ENCODE measurements at regions not wholly inside any gene's neighbourhood (a gene's known extent, or its start where the extent isn't known, plus 50 kb on each side); places are given as distances from the start of the nearest gene placed in this dataset.

DNA sequence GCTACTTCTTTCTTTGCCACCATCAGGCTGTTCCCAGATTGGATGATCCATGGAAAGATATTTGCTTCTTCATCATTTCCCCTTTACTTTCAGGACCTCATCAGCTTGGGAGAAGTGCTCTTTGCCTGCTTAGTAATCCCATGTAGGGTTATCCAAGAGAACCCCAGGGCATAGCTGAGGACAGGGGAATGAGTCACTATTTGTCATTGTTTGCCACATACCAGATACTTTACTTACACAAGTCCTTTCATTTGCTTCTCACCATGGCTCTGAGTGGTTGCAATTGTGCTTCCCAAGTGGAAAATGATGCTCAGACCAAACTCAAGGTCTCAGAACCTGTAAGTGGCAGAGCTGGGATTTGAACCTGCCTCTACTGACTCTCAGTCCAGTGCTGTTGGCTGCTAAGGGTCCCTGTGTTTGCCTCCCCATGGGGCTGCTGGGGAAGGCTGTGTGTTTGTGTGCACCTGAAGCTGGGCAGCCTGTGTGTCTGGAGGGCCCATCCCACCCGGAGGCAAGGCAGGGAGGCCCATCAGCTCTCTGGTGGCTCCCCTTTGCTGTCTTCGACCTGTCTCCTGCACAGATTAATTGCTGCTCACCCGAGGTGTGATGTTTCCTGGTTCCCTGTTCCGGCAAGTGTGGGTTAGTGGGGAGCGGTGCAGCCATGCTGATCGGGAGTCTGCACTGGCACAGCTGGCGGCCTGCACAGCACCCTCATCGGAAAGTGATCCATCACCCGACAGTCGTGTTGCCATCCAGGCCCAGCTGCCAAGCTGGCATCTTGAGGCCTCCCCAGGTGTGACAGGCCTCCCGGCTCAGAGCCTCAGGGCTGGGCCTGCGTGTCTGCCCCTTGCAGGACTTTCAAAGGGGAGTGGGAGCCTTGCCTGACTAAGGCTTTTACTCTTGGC is 228.8 kb downstream of the DHX35 start:
- Histone ChIP-seq H3K4me1 (ENCODE audit: low read depth) (no peaks in the 10 kb centered on the region), H3K36me3 (ENCODE audit: low read depth) (no peaks in the 10 kb centered on the region), H3K4me3 (no peak overlapping the region), H3K9me3 (no peaks in the 10 kb centered on the region)
- DNase-seq (no peak), ATAC-seq (no peak)
- TF ChIP-seq, protein P1, sequence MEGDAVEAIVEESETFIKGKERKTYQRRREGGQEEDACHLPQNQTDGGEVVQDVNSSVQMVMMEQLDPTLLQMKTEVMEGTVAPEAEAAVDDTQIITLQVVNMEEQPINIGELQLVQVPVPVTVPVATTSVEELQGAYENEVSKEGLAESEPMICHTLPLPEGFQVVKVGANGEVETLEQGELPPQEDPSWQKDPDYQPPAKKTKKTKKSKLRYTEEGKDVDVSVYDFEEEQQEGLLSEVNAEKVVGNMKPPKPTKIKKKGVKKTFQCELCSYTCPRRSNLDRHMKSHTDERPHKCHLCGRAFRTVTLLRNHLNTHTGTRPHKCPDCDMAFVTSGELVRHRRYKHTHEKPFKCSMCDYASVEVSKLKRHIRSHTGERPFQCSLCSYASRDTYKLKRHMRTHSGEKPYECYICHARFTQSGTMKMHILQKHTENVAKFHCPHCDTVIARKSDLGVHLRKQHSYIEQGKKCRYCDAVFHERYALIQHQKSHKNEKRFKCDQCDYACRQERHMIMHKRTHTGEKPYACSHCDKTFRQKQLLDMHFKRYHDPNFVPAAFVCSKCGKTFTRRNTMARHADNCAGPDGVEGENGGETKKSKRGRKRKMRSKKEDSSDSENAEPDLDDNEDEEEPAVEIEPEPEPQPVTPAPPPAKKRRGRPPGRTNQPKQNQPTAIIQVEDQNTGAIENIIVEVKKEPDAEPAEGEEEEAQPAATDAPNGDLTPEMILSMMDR (IDR thresholded peaks at IDR 0.05): no peak
- intact Hi-C loops (cut with DNase I, micrococcal nuclease): no loop called here

DNA sequence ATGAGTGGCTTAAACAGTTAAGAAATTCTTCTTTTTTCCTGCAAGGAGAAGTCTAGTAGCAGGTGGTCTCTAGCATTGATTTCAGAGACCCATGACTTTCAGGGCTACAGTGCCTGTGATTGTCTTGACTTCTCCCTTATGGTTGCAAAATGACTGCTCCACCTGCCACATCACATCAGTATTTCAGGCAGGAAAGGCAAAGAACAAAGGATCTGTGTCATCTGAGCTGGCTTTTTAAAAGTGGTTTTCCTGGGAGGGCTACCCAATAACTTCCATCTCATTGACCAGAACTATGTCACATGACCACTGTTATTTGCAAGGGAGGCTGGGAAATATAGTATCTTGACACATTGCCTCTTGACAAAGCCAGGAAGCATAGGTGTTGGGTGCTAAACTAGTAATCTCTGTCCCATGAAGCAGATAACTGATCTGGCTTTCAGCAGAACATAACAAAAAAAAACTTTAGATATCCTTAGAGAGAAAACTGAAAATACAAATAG is 226.2 kb downstream of the DHX35 start:
- intact Hi-C loops (cut with DNase I, micrococcal nuclease): no loop called here
- Histone ChIP-seq H3K36me3 (ENCODE audit: low read depth) (no peaks in the 10 kb centered on the region), H3K4me1 (ENCODE audit: low read depth) (no peaks in the 10 kb centered on the region), H3K9me3 (peaks cover 11% of the 10 kb centered on the region), H3K4me3 (no peak overlapping the region)
- DNase-seq (no peak), ATAC-seq (no peak)
- TF ChIP-seq, protein P1 (IDR thresholded peaks at IDR 0.05): no peak

DNA sequence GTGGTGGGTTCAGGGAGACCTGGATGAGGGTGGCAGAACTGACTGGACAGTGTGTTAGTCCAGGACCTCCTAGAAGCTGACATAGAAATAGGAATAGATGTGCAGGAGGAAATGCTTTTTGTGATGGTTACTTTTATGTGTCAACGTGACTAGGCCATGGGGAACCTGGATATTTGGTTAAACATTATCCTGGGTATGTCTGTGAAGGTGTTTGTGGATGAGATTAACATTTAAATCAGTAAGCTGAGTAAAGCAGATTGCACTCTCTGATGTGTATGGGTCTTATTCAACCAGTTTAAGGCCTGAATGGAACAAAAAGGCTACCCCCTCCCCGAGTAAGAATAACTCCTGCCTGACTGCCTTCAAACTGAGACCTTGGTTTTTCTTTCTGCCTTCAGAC is 219.3 kb downstream of the DHX35 start:
- ATAC-seq (no peak), DNase-seq (no peak)

DNA sequence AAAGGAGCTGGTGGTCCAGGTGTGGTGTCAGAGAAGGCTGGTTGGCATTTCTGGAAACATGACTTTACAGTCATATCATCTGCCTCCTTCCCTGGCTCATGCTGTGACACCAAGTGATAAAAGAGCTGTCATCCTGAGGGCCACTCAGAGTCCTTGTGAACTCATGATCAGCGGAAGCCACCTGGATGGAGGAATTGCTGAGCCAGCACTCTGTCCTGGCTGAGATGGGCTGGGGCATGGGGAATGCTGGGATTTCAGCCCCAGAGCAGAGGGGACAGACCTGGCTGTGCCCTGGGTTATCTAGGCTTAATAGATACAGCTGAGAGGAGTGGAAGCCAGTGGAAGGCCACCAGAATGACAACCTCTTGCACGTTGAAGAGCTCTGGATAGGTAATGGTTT is 214.3 kb downstream of the DHX35 start:
- no peaks in the 10 kb centered on the region for H3K4me1 ChIP-seq (ENCODE audit: low read depth)
- H3K36me3 ChIP-seq (ENCODE audit: low read depth): no peaks in the 10 kb centered on the region
- no peak for ATAC-seq
- H3K4me3 ChIP-seq: no peak overlapping the region
- H3K9me3 ChIP-seq: no peaks in the 10 kb centered on the region
- no peak for DNase-seq
- TF ChIP-seq, protein P1 (IDR thresholded peaks at IDR 0.05): no peak
- intact Hi-C loops (cut with DNase I, micrococcal nuclease): no loop called here

More for the DNA sequence above, 219.3 kb downstream of the DHX35 start:
- TF ChIP-seq, protein P1 (IDR thresholded peaks at IDR 0.05): no peak
- H3K4me3 ChIP-seq: no peak overlapping the region
- H3K36me3 ChIP-seq (ENCODE audit: low read depth): no peaks in the 10 kb centered on the region
- no peaks in the 10 kb centered on the region for H3K4me1 ChIP-seq (ENCODE audit: low read depth)
- peaks cover 11% of the 10 kb centered on the region for H3K9me3 ChIP-seq
- intact Hi-C loops (cut with DNase I, micrococcal nuclease): no loop called here

DNA sequence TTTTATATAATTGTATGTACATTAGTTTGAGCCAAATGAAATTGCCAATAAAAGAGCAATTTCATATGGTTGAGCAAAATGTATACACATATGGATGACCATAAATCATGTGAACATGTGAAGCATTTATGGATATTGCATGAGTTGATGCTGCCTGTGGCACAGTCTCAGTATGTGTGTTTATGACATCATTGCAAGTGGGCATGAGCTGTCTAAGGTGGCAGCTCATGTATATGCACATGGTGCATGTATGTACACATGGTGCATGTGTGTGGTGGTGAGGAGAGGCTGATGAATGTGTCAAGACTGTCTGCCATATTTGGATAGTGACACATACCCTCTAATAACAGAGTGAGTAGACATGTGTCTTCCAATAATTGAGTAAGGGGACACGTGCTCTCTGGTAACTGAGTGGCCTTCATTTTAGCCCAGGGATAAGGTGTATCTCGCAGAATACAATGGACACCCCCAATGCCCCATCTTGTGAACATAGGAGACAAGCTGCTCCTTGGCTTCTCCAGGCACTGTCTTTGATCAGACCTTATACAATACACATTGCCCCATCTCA is 208.8 kb downstream of the DHX35 start:
- intact Hi-C loops (cut with DNase I, micrococcal nuclease): no loop called here
- DNase-seq: no peak
- no peaks in the 10 kb centered on the region for H3K36me3 ChIP-seq (ENCODE audit: low read depth)
- TF ChIP-seq, protein P1 (IDR thresholded peaks at IDR 0.05): no peak
- no peak for ATAC-seq
- H3K4me1 ChIP-seq (ENCODE audit: low read depth): no peaks in the 10 kb centered on the region
- no peaks in the 10 kb centered on the region for H3K9me3 ChIP-seq
- no peak overlapping the region for H3K4me3 ChIP-seq
